ENCODE measurements at regions not wholly inside any gene's neighbourhood (a gene's known extent, or its start where the extent isn't known, plus 50 kb on each side); places are given as distances from the start of the nearest gene placed in this dataset.

DNA sequence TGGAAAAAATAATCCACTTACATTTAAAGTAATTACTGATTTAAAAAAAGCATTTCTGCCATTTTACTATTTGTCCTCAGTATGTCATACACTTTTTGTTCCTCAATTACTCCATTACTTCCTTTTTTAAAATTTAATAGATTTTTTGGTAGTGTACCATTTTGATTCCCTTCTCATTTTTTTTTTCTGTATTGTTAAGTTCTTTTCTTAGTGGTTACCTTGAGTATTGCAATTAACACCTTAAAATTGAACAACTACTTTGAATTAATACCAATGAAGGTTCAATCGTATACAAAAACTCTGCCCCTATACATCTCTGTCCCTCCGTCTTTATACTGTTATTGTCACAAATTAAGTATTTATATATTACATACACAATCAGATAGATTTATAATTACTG lies 240.6 kb upstream of the LMCD1 start:
- TF ChIP-seq, protein P1, sequence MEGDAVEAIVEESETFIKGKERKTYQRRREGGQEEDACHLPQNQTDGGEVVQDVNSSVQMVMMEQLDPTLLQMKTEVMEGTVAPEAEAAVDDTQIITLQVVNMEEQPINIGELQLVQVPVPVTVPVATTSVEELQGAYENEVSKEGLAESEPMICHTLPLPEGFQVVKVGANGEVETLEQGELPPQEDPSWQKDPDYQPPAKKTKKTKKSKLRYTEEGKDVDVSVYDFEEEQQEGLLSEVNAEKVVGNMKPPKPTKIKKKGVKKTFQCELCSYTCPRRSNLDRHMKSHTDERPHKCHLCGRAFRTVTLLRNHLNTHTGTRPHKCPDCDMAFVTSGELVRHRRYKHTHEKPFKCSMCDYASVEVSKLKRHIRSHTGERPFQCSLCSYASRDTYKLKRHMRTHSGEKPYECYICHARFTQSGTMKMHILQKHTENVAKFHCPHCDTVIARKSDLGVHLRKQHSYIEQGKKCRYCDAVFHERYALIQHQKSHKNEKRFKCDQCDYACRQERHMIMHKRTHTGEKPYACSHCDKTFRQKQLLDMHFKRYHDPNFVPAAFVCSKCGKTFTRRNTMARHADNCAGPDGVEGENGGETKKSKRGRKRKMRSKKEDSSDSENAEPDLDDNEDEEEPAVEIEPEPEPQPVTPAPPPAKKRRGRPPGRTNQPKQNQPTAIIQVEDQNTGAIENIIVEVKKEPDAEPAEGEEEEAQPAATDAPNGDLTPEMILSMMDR (IDR thresholded peaks at IDR 0.05), result peak in 3 of 12 donors; percentile 7 to 38 (median 36)
- TF ChIP-seq POLR2A (IDR thresholded peaks at IDR 0.05), result no peak

Measured in heart left ventricle (tissue), 13 donors.